ENCODE measurements at regions not wholly inside any gene's neighbourhood (a gene's known extent, or its start where the extent isn't known, plus 50 kb on each side); places are given as distances from the start of the nearest gene placed in this dataset.

- DNase-seq: no peak
These were observed 57.0 kb upstream of the PLAC8 start for GRCh38 chr4:83171436-83172039.

- no peak for DNase-seq
These were observed 56.4 kb upstream of the PLAC8 start for GRCh38 chr4:83170952-83171399.

Measured in SW 1271 (cell line).